ENCODE measurements at regions not wholly inside any gene's neighbourhood (a gene's known extent, or its start where the extent isn't known, plus 50 kb on each side); places are given as distances from the start of the nearest gene placed in this dataset.

GRCh38 chr14:101707068-101707842 lies 54.3 kb upstream of the PPP2R5C start:
- DNase-seq: peak; percentile 22 to 45 (median 24)

- DNase-seq: no peak
Measured at GRCh38 chr14:101707863-101708620, 53.5 kb upstream of the PPP2R5C start.

- DNase-seq: no peak
Measured at GRCh38 chr14:101708853-101709532, 52.5 kb upstream of the PPP2R5C start.

- no peak for DNase-seq
Measured at GRCh38 chr14:101709533-101709881, 52.0 kb upstream of the PPP2R5C start.

- DNase-seq: no peak
Measured at GRCh38 chr14:101709962-101710931, 51.3 kb upstream of the PPP2R5C start.

GRCh38 chr14:101711041-101711856 lies 50.3 kb upstream of the PPP2R5C start:
- no peak for DNase-seq

Data from activated CD4-positive, CD25-positive, alpha-beta regulatory T cell (primary cell).